ENCODE measurements at regions not wholly inside any gene's neighbourhood (a gene's known extent, or its start where the extent isn't known, plus 50 kb on each side); places are given as distances from the start of the nearest gene placed in this dataset.

GRCh38 chr5:28523888-28524635 is 1485.7 kb upstream of the CDH9 start:
- H3K27me3 ChIP-seq (ENCODE audit: insufficient read depth, poor library complexity, severe bottlenecking): no peaks in the 10 kb centered on the region
- DNase-seq (ENCODE audit: low read depth in 1 of 2, low spot score in 1 of 2): no peak
- H3K4me3 ChIP-seq (replicated peaks; ENCODE audit: insufficient read depth, low read length): no peak overlapping the region
- H3K27ac ChIP-seq (replicated peaks): no peak overlapping the region
- TF ChIP-seq SPI1 (IDR thresholded peaks at IDR 0.05; ENCODE audit: borderline replicate concordance, low read depth) (no peak), POLR2AphosphoS5 (IDR thresholded peaks at IDR 0.05; ENCODE audit: low read depth) (no peak), GABPA (IDR thresholded peaks at IDR 0.05; ENCODE audit: low read depth) (no peak)
- TF ChIP-seq, protein P1, sequence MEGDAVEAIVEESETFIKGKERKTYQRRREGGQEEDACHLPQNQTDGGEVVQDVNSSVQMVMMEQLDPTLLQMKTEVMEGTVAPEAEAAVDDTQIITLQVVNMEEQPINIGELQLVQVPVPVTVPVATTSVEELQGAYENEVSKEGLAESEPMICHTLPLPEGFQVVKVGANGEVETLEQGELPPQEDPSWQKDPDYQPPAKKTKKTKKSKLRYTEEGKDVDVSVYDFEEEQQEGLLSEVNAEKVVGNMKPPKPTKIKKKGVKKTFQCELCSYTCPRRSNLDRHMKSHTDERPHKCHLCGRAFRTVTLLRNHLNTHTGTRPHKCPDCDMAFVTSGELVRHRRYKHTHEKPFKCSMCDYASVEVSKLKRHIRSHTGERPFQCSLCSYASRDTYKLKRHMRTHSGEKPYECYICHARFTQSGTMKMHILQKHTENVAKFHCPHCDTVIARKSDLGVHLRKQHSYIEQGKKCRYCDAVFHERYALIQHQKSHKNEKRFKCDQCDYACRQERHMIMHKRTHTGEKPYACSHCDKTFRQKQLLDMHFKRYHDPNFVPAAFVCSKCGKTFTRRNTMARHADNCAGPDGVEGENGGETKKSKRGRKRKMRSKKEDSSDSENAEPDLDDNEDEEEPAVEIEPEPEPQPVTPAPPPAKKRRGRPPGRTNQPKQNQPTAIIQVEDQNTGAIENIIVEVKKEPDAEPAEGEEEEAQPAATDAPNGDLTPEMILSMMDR (IDR thresholded peaks at IDR 0.05; ENCODE audit: insufficient read depth, low read length): no peak
- TF ChIP-seq, protein P2, sequence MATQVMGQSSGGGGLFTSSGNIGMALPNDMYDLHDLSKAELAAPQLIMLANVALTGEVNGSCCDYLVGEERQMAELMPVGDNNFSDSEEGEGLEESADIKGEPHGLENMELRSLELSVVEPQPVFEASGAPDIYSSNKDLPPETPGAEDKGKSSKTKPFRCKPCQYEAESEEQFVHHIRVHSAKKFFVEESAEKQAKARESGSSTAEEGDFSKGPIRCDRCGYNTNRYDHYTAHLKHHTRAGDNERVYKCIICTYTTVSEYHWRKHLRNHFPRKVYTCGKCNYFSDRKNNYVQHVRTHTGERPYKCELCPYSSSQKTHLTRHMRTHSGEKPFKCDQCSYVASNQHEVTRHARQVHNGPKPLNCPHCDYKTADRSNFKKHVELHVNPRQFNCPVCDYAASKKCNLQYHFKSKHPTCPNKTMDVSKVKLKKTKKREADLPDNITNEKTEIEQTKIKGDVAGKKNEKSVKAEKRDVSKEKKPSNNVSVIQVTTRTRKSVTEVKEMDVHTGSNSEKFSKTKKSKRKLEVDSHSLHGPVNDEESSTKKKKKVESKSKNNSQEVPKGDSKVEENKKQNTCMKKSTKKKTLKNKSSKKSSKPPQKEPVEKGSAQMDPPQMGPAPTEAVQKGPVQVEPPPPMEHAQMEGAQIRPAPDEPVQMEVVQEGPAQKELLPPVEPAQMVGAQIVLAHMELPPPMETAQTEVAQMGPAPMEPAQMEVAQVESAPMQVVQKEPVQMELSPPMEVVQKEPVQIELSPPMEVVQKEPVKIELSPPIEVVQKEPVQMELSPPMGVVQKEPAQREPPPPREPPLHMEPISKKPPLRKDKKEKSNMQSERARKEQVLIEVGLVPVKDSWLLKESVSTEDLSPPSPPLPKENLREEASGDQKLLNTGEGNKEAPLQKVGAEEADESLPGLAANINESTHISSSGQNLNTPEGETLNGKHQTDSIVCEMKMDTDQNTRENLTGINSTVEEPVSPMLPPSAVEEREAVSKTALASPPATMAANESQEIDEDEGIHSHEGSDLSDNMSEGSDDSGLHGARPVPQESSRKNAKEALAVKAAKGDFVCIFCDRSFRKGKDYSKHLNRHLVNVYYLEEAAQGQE (IDR thresholded peaks at IDR 0.05; ENCODE audit: insufficient replicate concordance, low read depth): no peak

DNA sequence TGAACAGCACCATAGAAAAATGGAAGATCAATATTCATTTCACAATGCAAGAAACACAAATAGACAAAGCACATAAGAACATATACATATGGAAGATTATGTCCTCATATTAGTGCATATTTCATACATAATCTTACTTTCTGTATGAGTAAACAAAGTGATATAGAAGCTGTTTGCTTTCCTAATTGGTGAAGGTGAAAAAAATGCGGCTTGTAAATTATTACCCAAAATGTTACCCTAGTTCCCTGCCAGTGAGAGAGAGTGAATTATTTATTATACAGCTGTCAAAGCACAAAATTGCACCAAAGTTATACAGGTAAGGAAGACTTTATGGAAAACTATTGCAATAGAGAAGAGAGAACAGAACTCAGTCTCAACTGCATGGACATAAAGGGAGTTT is 1485.0 kb upstream of the CDH9 start:
- no peaks in the 10 kb centered on the region for H3K27me3 ChIP-seq (ENCODE audit: insufficient read depth, poor library complexity, severe bottlenecking)
- no peak for DNase-seq (ENCODE audit: low read depth in 1 of 2, low spot score in 1 of 2)
- no peak for TF ChIP-seq POLR2AphosphoS5 (IDR thresholded peaks at IDR 0.05; ENCODE audit: low read depth)
- TF ChIP-seq, protein P1 (IDR thresholded peaks at IDR 0.05; ENCODE audit: insufficient read depth, low read length): no peak
- TF ChIP-seq GABPA (IDR thresholded peaks at IDR 0.05; ENCODE audit: low read depth): no peak
- no peak for TF ChIP-seq SPI1 (IDR thresholded peaks at IDR 0.05; ENCODE audit: borderline replicate concordance, low read depth)
- TF ChIP-seq, protein P2 (IDR thresholded peaks at IDR 0.05; ENCODE audit: insufficient replicate concordance, low read depth): no peak

GRCh38 chr5:28517691-28518090 is 1479.3 kb upstream of the CDH9 start:
- no peak for DNase-seq (ENCODE audit: low read depth in 1 of 2, low spot score in 1 of 2)
- H3K27ac ChIP-seq (replicated peaks): no peak overlapping the region
- no peak overlapping the region for H3K4me3 ChIP-seq (replicated peaks; ENCODE audit: insufficient read depth, low read length)
- H3K27me3 ChIP-seq (ENCODE audit: insufficient read depth, poor library complexity, severe bottlenecking): no peaks in the 10 kb centered on the region
- no peak for TF ChIP-seq SPI1 (IDR thresholded peaks at IDR 0.05; ENCODE audit: borderline replicate concordance, low read depth)
- no peak for TF ChIP-seq POLR2AphosphoS5 (IDR thresholded peaks at IDR 0.05; ENCODE audit: low read depth)
- TF ChIP-seq, protein P2 (IDR thresholded peaks at IDR 0.05; ENCODE audit: insufficient replicate concordance, low read depth): no peak
- TF ChIP-seq, protein P1 (IDR thresholded peaks at IDR 0.05; ENCODE audit: insufficient read depth, low read length): no peak
- TF ChIP-seq GABPA (IDR thresholded peaks at IDR 0.05; ENCODE audit: low read depth): no peak

More for the DNA sequence above, 1485.0 kb upstream of the CDH9 start:
- Histone ChIP-seq H3K27ac (replicated peaks) (no peak overlapping the region), H3K4me3 (replicated peaks; ENCODE audit: insufficient read depth, low read length) (no peak overlapping the region)

Measured in HL-60 (cell line).